Thyroid gland (tissue), 4 donors: ENCODE measurements at regions not wholly inside any gene's neighbourhood (a gene's known extent, or its start where the extent isn't known, plus 50 kb on each side); places are given as distances from the start of the nearest gene placed in this dataset.

Experiments used
- DNase-seq, 2 donors: peaks; one replicate each; pipeline ENCODE4 v3.0.0-alpha.2; 2019
- H3K27ac ChIP-seq, 3 donors: fragments of 200-600 bp; sonication (generic); 1 replicate in 2 of 3; 2 replicates in 1 of 3; pipeline ENCODE4 v1.5.1; 2016 to 2019; ENCODE audit warnings: mild to moderate bottlenecking in 1 of 3, moderate library complexity in 1 of 3
- H3K27me3 ChIP-seq: fragments of 200-600 bp; sonication (generic); one replicate; pipeline ENCODE4 v1.5.1; 2019
- H3K36me3 ChIP-seq, 2 donors: fragments of 200-600 bp; sonication (generic); one replicate each; pipeline ENCODE4 v1.5.1; 2016 to 2019
- H3K4me1 ChIP-seq, 2 donors: fragments of 200-600 bp; sonication (generic); one replicate each; pipeline ENCODE4 v1.5.1; 2017 to 2019
- H3K4me3 ChIP-seq, 3 donors: fragments of 200-600 bp; sonication (generic); replicated peaks in 1 of 3; 1 replicate in 2 of 3; 2 replicates in 1 of 3; pipeline ENCODE4 v1.5.1; 2016; ENCODE audit warnings: mild to moderate bottlenecking in 1 of 3
- H3K9me3 ChIP-seq: fragments of 200-600 bp; sonication (generic); one replicate; pipeline ENCODE4 v1.5.1; 2017
- POLR2A ChIP-seq, 2 donors: fragments of 450-650 bp; IDR thresholded peaks; one replicate each; pipeline ENCODE4 v1.6.1; 2017; ENCODE audit warnings: antibody characterized with exemption in 2 of 2, mild to moderate bottlenecking in 2 of 2, moderate library complexity in 1 of 2
- WGBS, 2 donors: methylation state at CpG; one replicate each; pipeline ENCODE4 v1.1.5; 2017; 5-methylcytosine and 5-hydroxymethylcytosine counted together
- intact Hi-C: fragments of 100-400 bp; cut with DNase I; formaldehyde crosslinking; loops from one replicate; pipeline ENCODE4 v1.15.1; 2023
- TF ChIP-seq, protein P1 (sequence below), 6 experiments: fragments of 200-600 bp in 3 of 6; fragments of 450-650 bp in 3 of 6; sonication (generic) in 3 of 6; IDR thresholded peaks; one replicate each; pipeline ENCODE4 v1.5.1; 2016 to 2019; ENCODE audit warnings: antibody characterized with exemption in 6 of 6, mild to moderate bottlenecking in 2 of 6, inconsistent platforms in 1 of 6, moderate library complexity in 1 of 6

DNA sequence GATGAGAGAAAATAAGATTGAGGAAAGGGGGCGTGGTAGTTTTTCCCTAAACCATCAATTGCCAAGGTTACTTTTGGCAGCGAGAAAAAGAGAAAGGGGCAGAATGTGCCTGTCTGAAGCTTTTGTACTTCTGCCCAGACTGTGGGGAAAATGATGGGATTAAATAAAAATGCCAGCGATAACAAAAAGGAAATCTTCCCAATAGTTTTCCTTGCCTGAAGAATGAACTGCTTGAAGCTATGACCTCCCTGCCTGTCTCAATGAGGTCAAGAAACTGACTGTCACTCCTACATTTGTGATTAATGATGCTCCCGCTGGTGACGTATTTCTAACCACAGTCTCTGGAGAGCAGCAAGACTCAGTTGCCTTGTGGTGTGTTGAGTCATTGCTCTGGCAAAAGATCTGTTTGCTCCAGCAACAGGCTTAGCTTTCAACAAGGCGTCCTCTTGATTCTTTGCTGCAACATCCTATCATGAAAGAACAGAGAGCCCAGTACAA is 1051.5 kb downstream of the DIAPH3 start:
- intact Hi-C loops, result no loop called here
- no peaks in the 10 kb centered on the region for H3K4me1 ChIP-seq
- H3K36me3 ChIP-seq, result no peaks in the 10 kb centered on the region
- H3K27me3 ChIP-seq, result no peaks in the 10 kb centered on the region
- no peak overlapping the region for H3K4me3 ChIP-seq
- TF ChIP-seq, protein P1, sequence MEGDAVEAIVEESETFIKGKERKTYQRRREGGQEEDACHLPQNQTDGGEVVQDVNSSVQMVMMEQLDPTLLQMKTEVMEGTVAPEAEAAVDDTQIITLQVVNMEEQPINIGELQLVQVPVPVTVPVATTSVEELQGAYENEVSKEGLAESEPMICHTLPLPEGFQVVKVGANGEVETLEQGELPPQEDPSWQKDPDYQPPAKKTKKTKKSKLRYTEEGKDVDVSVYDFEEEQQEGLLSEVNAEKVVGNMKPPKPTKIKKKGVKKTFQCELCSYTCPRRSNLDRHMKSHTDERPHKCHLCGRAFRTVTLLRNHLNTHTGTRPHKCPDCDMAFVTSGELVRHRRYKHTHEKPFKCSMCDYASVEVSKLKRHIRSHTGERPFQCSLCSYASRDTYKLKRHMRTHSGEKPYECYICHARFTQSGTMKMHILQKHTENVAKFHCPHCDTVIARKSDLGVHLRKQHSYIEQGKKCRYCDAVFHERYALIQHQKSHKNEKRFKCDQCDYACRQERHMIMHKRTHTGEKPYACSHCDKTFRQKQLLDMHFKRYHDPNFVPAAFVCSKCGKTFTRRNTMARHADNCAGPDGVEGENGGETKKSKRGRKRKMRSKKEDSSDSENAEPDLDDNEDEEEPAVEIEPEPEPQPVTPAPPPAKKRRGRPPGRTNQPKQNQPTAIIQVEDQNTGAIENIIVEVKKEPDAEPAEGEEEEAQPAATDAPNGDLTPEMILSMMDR (IDR thresholded peaks at IDR 0.05), result no peak
- no peak for TF ChIP-seq POLR2A (IDR thresholded peaks at IDR 0.05)
- DNase-seq, result no peak
- H3K9me3 ChIP-seq, result no peaks in the 10 kb centered on the region
- WGBS, 2 donors, result 74 to 81% methylated on average over 6 of the region's 6 CpGs
- H3K27ac ChIP-seq, result no peak overlapping the region

DNA sequence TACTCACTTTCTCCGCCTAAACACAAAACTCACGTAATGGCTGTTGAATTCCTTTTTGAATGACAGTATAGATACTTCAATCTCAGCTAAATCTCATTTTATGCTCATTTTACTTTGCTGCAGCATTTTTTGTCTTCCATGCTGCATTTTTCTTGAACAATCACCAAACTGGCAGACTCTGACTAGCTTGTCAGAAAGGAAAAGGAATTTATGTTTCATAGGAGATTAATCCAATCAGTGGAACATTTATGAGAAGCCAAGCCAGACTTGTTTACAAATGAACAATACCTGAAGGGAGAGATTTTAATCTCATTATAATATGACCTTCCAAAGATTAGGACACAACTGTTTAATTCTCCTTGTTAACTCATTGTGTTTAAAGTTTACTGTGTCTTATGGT is 1044.3 kb downstream of the DIAPH3 start:
- TF ChIP-seq, protein P1 (IDR thresholded peaks at IDR 0.05), result no peak
- no peak for TF ChIP-seq POLR2A (IDR thresholded peaks at IDR 0.05)
- no peaks in the 10 kb centered on the region for H3K9me3 ChIP-seq
- H3K27me3 ChIP-seq, result no peaks in the 10 kb centered on the region
- WGBS, 2 donors, result 87% methylated on average over 2 of the region's 2 CpGs
- no peaks in the 10 kb centered on the region for H3K4me1 ChIP-seq
- no peak overlapping the region for H3K27ac ChIP-seq
- no peak overlapping the region for H3K4me3 ChIP-seq
- no peak for DNase-seq
- intact Hi-C loops, result no loop called here
- H3K36me3 ChIP-seq, result no peaks in the 10 kb centered on the region

DNA sequence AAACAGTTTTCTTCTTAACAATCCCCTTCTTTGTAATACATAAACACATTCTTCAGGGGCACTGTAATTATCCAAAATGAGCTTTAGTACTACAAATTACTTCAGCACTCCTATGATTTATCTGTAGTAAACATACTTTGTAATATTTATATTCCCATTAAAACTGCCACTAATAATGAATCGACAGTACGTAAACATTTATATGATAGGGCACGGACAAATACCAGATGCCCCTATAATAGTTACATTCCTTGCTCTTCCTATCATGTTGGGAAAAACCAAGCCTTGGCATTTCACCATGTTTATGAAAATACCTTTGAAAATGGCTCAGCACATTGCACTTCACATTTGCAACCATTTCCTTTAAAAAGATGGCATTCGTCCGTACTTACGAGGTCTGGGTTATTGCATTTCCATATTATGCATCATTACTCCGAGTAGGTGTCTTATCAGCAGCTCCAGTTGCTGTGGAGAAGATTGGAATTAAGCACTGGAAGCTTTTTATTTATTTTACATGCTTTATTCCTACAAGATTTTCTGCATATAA is 1043.4 kb downstream of the DIAPH3 start:
- WGBS, 2 donors, result 87 to 89% methylated on average over 7 of the region's 7 CpGs
- intact Hi-C loops, result no loop called here
- Histone ChIP-seq H3K4me1 (no peaks in the 10 kb centered on the region), H3K27me3 (no peaks in the 10 kb centered on the region), H3K36me3 (no peaks in the 10 kb centered on the region), H3K27ac (no peak overlapping the region), H3K4me3 (no peak overlapping the region), H3K9me3 (no peaks in the 10 kb centered on the region)
- TF ChIP-seq, protein P1 (IDR thresholded peaks at IDR 0.05), result no peak
- no peak for TF ChIP-seq POLR2A (IDR thresholded peaks at IDR 0.05)
- DNase-seq, result no peak

DNA sequence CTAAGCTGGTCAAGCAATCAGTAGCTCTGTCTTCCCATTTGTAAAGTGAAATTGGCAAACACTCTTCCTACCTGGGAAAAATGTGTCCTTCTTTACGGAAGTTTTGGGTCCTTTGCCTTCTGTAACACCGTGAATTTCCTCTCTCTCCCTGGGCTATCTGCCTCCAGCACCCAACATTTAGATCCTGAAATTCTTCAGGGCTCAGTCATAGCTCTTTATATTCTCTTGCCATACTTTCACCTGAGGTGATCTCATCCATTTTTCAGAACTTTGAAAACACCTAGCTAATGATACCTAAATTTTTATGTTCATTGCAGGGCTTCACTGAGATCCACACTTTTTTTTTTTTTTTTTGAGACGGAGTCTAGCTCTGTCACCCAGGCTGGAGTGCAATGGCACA is 1042.2 kb downstream of the DIAPH3 start:
- H3K27ac ChIP-seq, result no peak overlapping the region
- TF ChIP-seq, protein P1 (IDR thresholded peaks at IDR 0.05), result no peak
- no peak for TF ChIP-seq POLR2A (IDR thresholded peaks at IDR 0.05)

DNA sequence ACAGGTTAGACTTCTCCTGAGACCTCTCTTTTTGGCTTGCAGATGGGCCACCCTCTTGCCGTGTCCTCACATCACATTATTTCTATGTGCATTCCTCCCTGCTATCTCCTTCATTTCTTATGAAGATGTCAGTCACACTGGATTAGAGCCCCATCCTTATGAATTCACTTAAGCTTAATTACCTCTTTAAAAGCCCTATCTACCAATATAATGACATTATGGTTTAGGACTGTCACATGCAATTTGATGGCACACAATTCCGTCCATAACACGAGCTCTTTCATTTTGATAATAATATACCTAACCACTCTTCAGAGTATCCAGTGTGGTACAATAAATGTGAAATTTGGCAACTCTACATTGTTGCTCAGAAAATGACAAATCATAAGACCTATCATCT is 1037.3 kb downstream of the DIAPH3 start:
- H3K36me3 ChIP-seq, result no peaks in the 10 kb centered on the region
- WGBS, 2 donors, result 97% methylated on average over 3 of the region's 3 CpGs
- H3K27me3 ChIP-seq, result no peaks in the 10 kb centered on the region
- no peak overlapping the region for H3K4me3 ChIP-seq
- intact Hi-C loops, result no loop called here
- no peak overlapping the region for H3K27ac ChIP-seq
- no peaks in the 10 kb centered on the region for H3K4me1 ChIP-seq
- H3K9me3 ChIP-seq, result no peaks in the 10 kb centered on the region
- TF ChIP-seq, protein P1 (IDR thresholded peaks at IDR 0.05), result no peak
- no peak for TF ChIP-seq POLR2A (IDR thresholded peaks at IDR 0.05)
- no peak for DNase-seq

More for the DNA sequence above, 1042.2 kb downstream of the DIAPH3 start:
- Histone ChIP-seq H3K27me3 (no peaks in the 10 kb centered on the region), H3K4me1 (no peaks in the 10 kb centered on the region), H3K4me3 (no peak overlapping the region), H3K9me3 (no peaks in the 10 kb centered on the region), H3K36me3 (no peaks in the 10 kb centered on the region)
- WGBS, 2 donors, result 88 to 90% methylated on average over 3 of the region's 3 CpGs
- DNase-seq, result no peak
- intact Hi-C loops, result no loop called here
